ENCODE measurements at regions not wholly inside any gene's neighbourhood (a gene's known extent, or its start where the extent isn't known, plus 50 kb on each side); places are given as distances from the start of the nearest gene placed in this dataset.
"Not testable (repeated sequence)": the region's sequence is repeated elsewhere in the genome, so short reads cannot be mapped to it uniquely, and the experiment has no call there.

- no peak for DNase-seq (ENCODE audit: low spot score)
Observed at GRCh38 chr17:13442361-13442760, 159.4 kb downstream of the HS3ST3A1 start.

- no peak for DNase-seq (ENCODE audit: low spot score)
Observed at GRCh38 chr17:13441873-13442272, 159.9 kb downstream of the HS3ST3A1 start.

- no peak for DNase-seq (ENCODE audit: low spot score)
Observed at GRCh38 chr17:13437966-13438779, 163.6 kb downstream of the HS3ST3A1 start.

GRCh38 chr17:13435230-13435629 lies 166.5 kb downstream of the HS3ST3A1 start:
- DNase-seq (ENCODE audit: low spot score): no peak

- peak; percentile 74 for DNase-seq (ENCODE audit: low spot score)
Observed at GRCh38 chr17:13429201-13429600, 172.5 kb downstream of the HS3ST3A1 start.

GRCh38 chr17:13428611-13429042 lies 173.1 kb downstream of the HS3ST3A1 start:
- no peak for DNase-seq (ENCODE audit: low spot score)

GRCh38 chr17:13426991-13427390 lies 174.7 kb downstream of the HS3ST3A1 start:
- no peak for DNase-seq (ENCODE audit: low spot score)

- DNase-seq (ENCODE audit: low spot score): no peak
Observed at GRCh38 chr17:13425390-13425789, 176.3 kb downstream of the HS3ST3A1 start.

- no peak for DNase-seq (ENCODE audit: low spot score)
Observed at GRCh38 chr17:13421581-13422130, 180.1 kb downstream of the HS3ST3A1 start.

- peak; percentile 14 for DNase-seq (ENCODE audit: low spot score)
Observed at GRCh38 chr17:13420878-13421277, 180.9 kb downstream of the HS3ST3A1 start.

- DNase-seq (ENCODE audit: low spot score): no peak
Observed at GRCh38 chr17:13420418-13420826, 181.3 kb downstream of the HS3ST3A1 start.

- no peak for DNase-seq (ENCODE audit: low spot score)
Observed at GRCh38 chr17:13419676-13420075, 182.1 kb downstream of the HS3ST3A1 start.

GRCh38 chr17:13418891-13419290 lies 182.8 kb downstream of the HS3ST3A1 start:
- no peak for DNase-seq (ENCODE audit: low spot score)

- DNase-seq (ENCODE audit: low spot score): no peak
Observed at GRCh38 chr17:13417381-13417950, 184.3 kb downstream of the HS3ST3A1 start.

GRCh38 chr17:13416748-13417363 lies 184.9 kb downstream of the HS3ST3A1 start:
- DNase-seq (ENCODE audit: low spot score): no peak

GRCh38 chr17:13415871-13416416 lies 185.8 kb downstream of the HS3ST3A1 start:
- DNase-seq (ENCODE audit: low spot score): peak; percentile 44

- DNase-seq (ENCODE audit: low spot score): not testable (repeated sequence)
Observed at GRCh38 chr17:13415200-13415599, 186.5 kb downstream of the HS3ST3A1 start.

GRCh38 chr17:13413001-13413400 lies 188.7 kb downstream of the HS3ST3A1 start:
- DNase-seq (ENCODE audit: low spot score): no peak

GRCh38 chr17:13410874-13411273 lies 190.9 kb downstream of the HS3ST3A1 start:
- no peak for DNase-seq (ENCODE audit: low spot score)

- DNase-seq (ENCODE audit: low spot score): no peak
Observed at GRCh38 chr17:13410214-13410613, 191.5 kb downstream of the HS3ST3A1 start.

GRCh38 chr17:13409455-13409854 lies 192.3 kb downstream of the HS3ST3A1 start:
- no peak for DNase-seq (ENCODE audit: low spot score)

- no peak for DNase-seq (ENCODE audit: low spot score)
Observed at GRCh38 chr17:13407381-13407780, 194.3 kb downstream of the HS3ST3A1 start.

GRCh38 chr17:13405807-13406206 lies 195.9 kb downstream of the HS3ST3A1 start:
- no peak for DNase-seq (ENCODE audit: low spot score)

All from hepatic stellate cell (primary cell).